Gastrocnemius medialis (tissue), 4 donors: ENCODE measurements at regions not wholly inside any gene's neighbourhood (a gene's known extent, or its start where the extent isn't known, plus 50 kb on each side); places are given as distances from the start of the nearest gene placed in this dataset.

Experiments
- ATAC-seq, 2 donors: fragments of 150-250 bp; one replicate each; pipeline ENCODE4 v1.9.1; 2016
- DNase-seq, 2 donors: peaks; one replicate each; pipeline ENCODE4 v3.0.0-alpha.2; 2019
- H3K27ac ChIP-seq, 4 donors: fragments of 200-600 bp; sonication (generic); 1 replicate in 1 of 4; 2 replicates in 3 of 4; pipeline ENCODE4 v1.5.1; 2016 to 2018; ENCODE audit warnings: mild to moderate bottlenecking in 2 of 4, moderate library complexity in 1 of 4
- H3K27me3 ChIP-seq, 3 donors: fragments of 200-600 bp; sonication (generic) in 2 of 3; 1 replicate in 1 of 3; 2 replicates in 2 of 3; pipeline versions ENCODE4 v1.5.1 to v1.6.0; 2016 to 2019; ENCODE audit warnings: mild to moderate bottlenecking in 1 of 3, moderate library complexity in 1 of 3
- H3K36me3 ChIP-seq, 2 donors: fragments of 200-600 bp; sonication (generic) in 1 of 2; one replicate each; pipeline ENCODE4 v1.5.1; 2017 to 2018
- H3K4me1 ChIP-seq, 2 donors: fragments of 200-600 bp; sonication (generic) in 1 of 2; one replicate each; pipeline ENCODE4 v1.5.1; 2016 to 2017; ENCODE audit warnings: mild to moderate bottlenecking in 2 of 2
- H3K4me3 ChIP-seq, 4 donors: fragments of 200-600 bp; sonication (generic) in 3 of 4; 1 replicate in 1 of 4; 2 replicates in 3 of 4; pipeline ENCODE4 v1.5.1; 2016 to 2019; ENCODE audit warnings: mild to moderate bottlenecking in 2 of 4
- H3K9me3 ChIP-seq, 3 donors: fragments of 200-600 bp; sonication (generic) in 2 of 3; 1 replicate in 1 of 3; 2 replicates in 2 of 3; pipeline ENCODE4 v1.5.1; 2016 to 2019
- CTCF ChIP-seq, 5 experiments: fragments of 450-650 bp in 3 of 5; fragments of 200-600 bp in 2 of 5; sonication (generic) in 2 of 5; IDR thresholded peaks in 4 of 5; conservative IDR thresholded peaks in 1 of 5; 1 replicate in 4 of 5; 2 replicates in 1 of 5; pipeline ENCODE4 v1.5.1; 2016 to 2019; ENCODE audit warnings: antibody characterized with exemption in 5 of 5, mild to moderate bottlenecking in 3 of 5, moderate library complexity in 3 of 5
- POLR2A ChIP-seq, 2 donors: fragments of 450-650 bp; IDR thresholded peaks; one replicate each; pipeline ENCODE4 v1.6.1; 2017; ENCODE audit warnings: antibody characterized with exemption in 2 of 2, mild to moderate bottlenecking in 2 of 2, moderate library complexity in 2 of 2
- in situ Hi-C, 4 donors: fragments of 200-750 bp; cut with MboI; loops; one replicate each; pipeline versions ENCODE4 v1.15.0 to v1.8.0; 2017; ENCODE audit warnings: low sequenced_read_pairs in 4 of 4
- intact Hi-C: fragments of 100-400 bp; cut with DNase I; formaldehyde crosslinking; loops from one replicate; pipeline ENCODE4 v1.15.1; 2023; ENCODE audit warnings: low total_unique reads

- ATAC-seq (no peak), DNase-seq (no peak)
- Histone ChIP-seq H3K4me1 (no peaks in the 10 kb centered on the region), H3K36me3 (no peaks in the 10 kb centered on the region), H3K27me3 (peaks cover 0 to 1% (median 0%) of the 10 kb centered on the region in 3 donors), H3K4me3 (no peak overlapping the region), H3K9me3 (no peaks in the 10 kb centered on the region), H3K27ac (no peak overlapping the region)
- in situ Hi-C loops (no loop called here), intact Hi-C loops (no loop called here)
- TF ChIP-seq CTCF (IDR thresholded peaks at IDR 0.05 in 4 of 5, conservative IDR thresholded peaks at IDR 0.05 in 1 of 5) (no peak), POLR2A (IDR thresholded peaks at IDR 0.05) (no peak)
Measured at GRCh38 chr2:236647621-236648020, 78.0 kb downstream of the ACKR3 start.

- H3K27me3 ChIP-seq: no peaks in the 10 kb centered on the region
- H3K27ac ChIP-seq: no peak overlapping the region
- in situ Hi-C loops (no loop called here), intact Hi-C loops (no loop called here)
- H3K36me3 ChIP-seq: no peaks in the 10 kb centered on the region
- DNase-seq (no peak), ATAC-seq (peak in 1 of 2 donors; percentile 68)
- no peak for TF ChIP-seq POLR2A (IDR thresholded peaks at IDR 0.05)
- TF ChIP-seq CTCF (IDR thresholded peaks at IDR 0.05 in 4 of 5, conservative IDR thresholded peaks at IDR 0.05 in 1 of 5): no peak
- H3K4me1 ChIP-seq: no peaks in the 10 kb centered on the region
- H3K4me3 ChIP-seq: no peak overlapping the region
- no peaks in the 10 kb centered on the region for H3K9me3 ChIP-seq
Measured at GRCh38 chr2:236653863-236654262, 84.2 kb downstream of the ACKR3 start.

- no peak for DNase-seq
- Histone ChIP-seq H3K4me3 (no peak overlapping the region), H3K9me3 (no peaks in the 10 kb centered on the region), H3K27ac (no peak overlapping the region), H3K36me3 (no peaks in the 10 kb centered on the region), H3K4me1 (no peaks in the 10 kb centered on the region), H3K27me3 (no peaks in the 10 kb centered on the region)
- TF ChIP-seq CTCF (IDR thresholded peaks at IDR 0.05 in 4 of 5, conservative IDR thresholded peaks at IDR 0.05 in 1 of 5): no peak
- no peak for TF ChIP-seq POLR2A (IDR thresholded peaks at IDR 0.05)
- in situ Hi-C loops: no loop called here
- intact Hi-C loops: no loop called here
- ATAC-seq: no peak
Measured at GRCh38 chr2:236654496-236654895, 84.9 kb downstream of the ACKR3 start.

- Histone ChIP-seq H3K9me3 (no peaks in the 10 kb centered on the region), H3K36me3 (no peaks in the 10 kb centered on the region), H3K27me3 (no peaks in the 10 kb centered on the region), H3K4me3 (no peak overlapping the region), H3K4me1 (peaks cover 3 to 5% of the 10 kb centered on the region in 2 donors), H3K27ac (no peak overlapping the region)
- no peak for ATAC-seq
- in situ Hi-C loops: no loop called here
- intact Hi-C loops: no loop called here
- no peak for TF ChIP-seq CTCF (IDR thresholded peaks at IDR 0.05 in 4 of 5, conservative IDR thresholded peaks at IDR 0.05 in 1 of 5)
- no peak for TF ChIP-seq POLR2A (IDR thresholded peaks at IDR 0.05)
- no peak for DNase-seq
Measured at GRCh38 chr2:236656166-236656565, 86.5 kb downstream of the ACKR3 start.

GRCh38 chr2:236656721-236657120 is 87.1 kb downstream of the ACKR3 start:
- intact Hi-C loops: no loop called here
- H3K4me1 ChIP-seq: peaks cover 3 to 9% of the 10 kb centered on the region in 2 donors
- H3K36me3 ChIP-seq: no peaks in the 10 kb centered on the region
- ATAC-seq: no peak
- H3K27ac ChIP-seq: no peak overlapping the region
- H3K4me3 ChIP-seq: no peak overlapping the region
- TF ChIP-seq CTCF (IDR thresholded peaks at IDR 0.05 in 4 of 5, conservative IDR thresholded peaks at IDR 0.05 in 1 of 5): no peak
- no peak for TF ChIP-seq POLR2A (IDR thresholded peaks at IDR 0.05)
- in situ Hi-C loops: no loop called here
- no peaks in the 10 kb centered on the region for H3K9me3 ChIP-seq
- DNase-seq: no peak
- H3K27me3 ChIP-seq: no peaks in the 10 kb centered on the region
